ENCODE measurements at regions not wholly inside any gene's neighbourhood (a gene's known extent, or its start where the extent isn't known, plus 50 kb on each side); places are given as distances from the start of the nearest gene placed in this dataset.

GRCh38 chr14:76694106-76694505 is 67.2 kb upstream of the VASH1 start:
- TF ChIP-seq CTCF (IDR thresholded peaks at IDR 0.05 in 4 of 5, conservative IDR thresholded peaks at IDR 0.05 in 1 of 5) (no peak), POLR2A (IDR thresholded peaks at IDR 0.05) (no peak)
